DND-41 (cell line): ENCODE measurements at regions not wholly inside any gene's neighbourhood (a gene's known extent, or its start where the extent isn't known, plus 50 kb on each side); places are given as distances from the start of the nearest gene placed in this dataset.

Experiments
- ATAC-seq: fragments of 200-7000 bp; cut with Tn5 transposase; 3 replicates; pipeline ENCODE4 v1.9.1; 2021; ENCODE audit warnings: low read depth; ENCODE audit not compliant: insufficient read depth
- DNase-seq: peaks from one replicate; pipeline ENCODE4 v3.0.0-alpha.2; 2020
- H2AFZ ChIP-seq: 2 replicates; pipeline ENCODE4 v1.6.0; 2012; ENCODE audit warnings: low read depth, low read length
- H3K27ac ChIP-seq: 2 replicates; pipeline ENCODE4 v1.5.1; 2012; ENCODE audit warnings: low read length, inconsistent platforms
- H3K27me3 ChIP-seq: fragments of 200-600 bp; sonication (generic); 2 replicates; pipeline ENCODE4 v1.6.0; 2012; ENCODE audit warnings: low read length, mild to moderate bottlenecking, inconsistent platforms; ENCODE audit not compliant: insufficient read depth, poor library complexity
- H3K36me3 ChIP-seq: 2 replicates; pipeline ENCODE4 v1.5.1; 2012; ENCODE audit warnings: low read length, inconsistent platforms; ENCODE audit not compliant: insufficient read depth
- H3K4me1 ChIP-seq: 2 replicates; pipeline ENCODE4 v1.5.1; 2012; ENCODE audit warnings: mild to moderate bottlenecking, low read length; ENCODE audit not compliant: insufficient read depth
- H3K4me2 ChIP-seq: 2 replicates; pipeline ENCODE4 v1.6.0; 2012; ENCODE audit warnings: mild to moderate bottlenecking, moderate library complexity, low read length, inconsistent platforms; ENCODE audit not compliant: insufficient read depth
- H3K4me3 ChIP-seq, 2 experiments: fragments of 200-600 bp in 1 of 2; shearing (Covaris generic) in 1 of 2; 2 replicates each; pipeline ENCODE4 v1.5.1; 2012 to 2016; ENCODE audit warnings: inconsistent platforms in 2 of 2, low read length in 2 of 2, mild to moderate bottlenecking in 2 of 2, low read depth in 1 of 2, moderate library complexity in 1 of 2
- H3K79me2 ChIP-seq: 2 replicates; pipeline ENCODE4 v1.6.0; 2012; ENCODE audit warnings: low read length, inconsistent platforms; ENCODE audit not compliant: insufficient read depth
- H3K9ac ChIP-seq: 2 replicates; pipeline ENCODE4 v1.6.0; 2012; ENCODE audit warnings: low read depth, mild to moderate bottlenecking, inconsistent platforms, low read length, moderate library complexity
- H3K9me3 ChIP-seq: 2 replicates; pipeline ENCODE4 v1.5.1; 2012; ENCODE audit warnings: low read length, moderate library complexity, mild to moderate bottlenecking, inconsistent platforms; ENCODE audit not compliant: insufficient read depth, severe bottlenecking
- H4K20me1 ChIP-seq: 2 replicates; pipeline ENCODE4 v1.6.0; 2012; ENCODE audit warnings: low read length; ENCODE audit not compliant: insufficient read depth
- CTCF ChIP-seq: IDR thresholded peaks from 2 replicates; pipeline ENCODE4 v1.5.1; 2012; ENCODE audit warnings: borderline replicate concordance, low read length, moderate library complexity, mild to moderate bottlenecking; ENCODE audit not compliant: poor library complexity, severe bottlenecking; ENCODE audit errors: extremely low read depth
- EZH2 ChIP-seq: IDR thresholded peaks from 3 replicates; pipeline ENCODE4 v1.6.1; 2012; ENCODE audit warnings: borderline replicate concordance, low read depth, mild to moderate bottlenecking, moderate library complexity, low read length, inconsistent platforms; ENCODE audit not compliant: severe bottlenecking

GRCh38 chr7:46864716-46865115 is 717.2 kb downstream of the TNS3 start:
- no peak overlapping the region for H3K9ac ChIP-seq
- ATAC-seq (no peak), DNase-seq (no peak)
- H3K9me3 ChIP-seq = no peaks in the 10 kb centered on the region
- no peaks in the 10 kb centered on the region for H4K20me1 ChIP-seq
- H3K36me3 ChIP-seq = no peaks in the 10 kb centered on the region
- no peak overlapping the region for H3K4me3 ChIP-seq
- no peak for TF ChIP-seq CTCF
- TF ChIP-seq EZH2 = no peak
- no peaks in the 10 kb centered on the region for H3K27me3 ChIP-seq
- no peaks in the 10 kb centered on the region for H3K4me1 ChIP-seq
- no peaks in the 10 kb centered on the region for H3K79me2 ChIP-seq
- H3K27ac ChIP-seq = no peak overlapping the region
- no peak overlapping the region for H3K4me2 ChIP-seq
- no peak overlapping the region for H2AFZ ChIP-seq

GRCh38 chr7:46859963-46860475 is 721.9 kb downstream of the TNS3 start:
- no peak overlapping the region for H3K9ac ChIP-seq
- no peaks in the 10 kb centered on the region for H3K36me3 ChIP-seq
- H3K4me1 ChIP-seq = no peaks in the 10 kb centered on the region
- no peak for TF ChIP-seq EZH2
- no peak for TF ChIP-seq CTCF
- no peaks in the 10 kb centered on the region for H3K9me3 ChIP-seq
- no peak overlapping the region for H3K27ac ChIP-seq
- no peaks in the 10 kb centered on the region for H3K79me2 ChIP-seq
- no peak overlapping the region for H3K4me2 ChIP-seq
- no peak for ATAC-seq
- DNase-seq = no peak
- no peak overlapping the region for H2AFZ ChIP-seq
- H4K20me1 ChIP-seq = no peaks in the 10 kb centered on the region
- no peak overlapping the region for H3K4me3 ChIP-seq
- H3K27me3 ChIP-seq = no peaks in the 10 kb centered on the region

DNA sequence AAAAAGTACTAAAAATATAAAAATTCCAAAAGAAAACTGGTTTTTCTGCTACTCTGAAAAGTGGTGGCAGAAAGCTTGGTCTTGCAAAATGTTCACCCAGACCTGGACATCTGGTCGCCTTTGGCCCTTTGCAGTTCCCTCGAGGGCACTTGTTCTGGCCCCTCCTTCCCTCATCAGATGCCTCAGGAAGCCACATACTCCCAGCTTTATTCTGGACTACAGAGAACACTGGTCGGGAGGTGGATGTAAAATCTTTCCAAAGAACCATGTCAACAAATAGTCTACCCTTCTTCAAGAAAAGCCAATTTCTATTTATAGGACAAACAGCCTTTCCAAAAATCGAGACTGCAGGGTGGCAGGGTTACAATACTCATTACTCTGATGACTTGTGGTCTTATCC is 726.1 kb downstream of the TNS3 start:
- Histone ChIP-seq H3K9ac (no peak overlapping the region), H3K79me2 (no peaks in the 10 kb centered on the region), H3K4me3 (no peak overlapping the region), H3K4me2 (no peak overlapping the region), H3K27me3 (no peaks in the 10 kb centered on the region), H4K20me1 (no peaks in the 10 kb centered on the region), H2AFZ (no peak overlapping the region), H3K9me3 (no peaks in the 10 kb centered on the region), H3K27ac (no peak overlapping the region), H3K36me3 (no peaks in the 10 kb centered on the region), H3K4me1 (no peaks in the 10 kb centered on the region)
- ATAC-seq = no peak
- no peak for TF ChIP-seq CTCF
- TF ChIP-seq EZH2 = no peak
- DNase-seq = no peak

GRCh38 chr7:46854958-46855473 is 726.9 kb downstream of the TNS3 start:
- H2AFZ ChIP-seq = no peak overlapping the region

More at GRCh38 chr7:46854958-46855473, 726.9 kb downstream of the TNS3 start:
- no peaks in the 10 kb centered on the region for H4K20me1 ChIP-seq
- H3K79me2 ChIP-seq = no peaks in the 10 kb centered on the region
- TF ChIP-seq CTCF (no peak), EZH2 (no peak)
- H3K9me3 ChIP-seq = no peaks in the 10 kb centered on the region
- no peak overlapping the region for H3K4me3 ChIP-seq
- no peaks in the 10 kb centered on the region for H3K27me3 ChIP-seq
- no peak overlapping the region for H3K9ac ChIP-seq
- no peak for ATAC-seq
- no peak overlapping the region for H3K4me2 ChIP-seq
- no peak overlapping the region for H3K27ac ChIP-seq
- DNase-seq = no peak
- no peaks in the 10 kb centered on the region for H3K4me1 ChIP-seq
- H3K36me3 ChIP-seq = no peaks in the 10 kb centered on the region
